Liver (tissue), 8 donors: ENCODE measurements at regions not wholly inside any gene's neighbourhood (a gene's known extent, or its start where the extent isn't known, plus 50 kb on each side); places are given as distances from the start of the nearest gene placed in this dataset.

Experiments
- DNase-seq: peaks from one replicate; pipeline ENCODE4 v3.0.0-alpha.2; 2017; ENCODE audit warnings: low spot score
- H3K27ac ChIP-seq, 2 donors: one replicate each; pipeline ENCODE4 v1.7.0; 2013; ENCODE audit warnings: inconsistent platforms in 2 of 2, low read length in 2 of 2, control low read depth in 1 of 2, low read depth in 1 of 2, mild to moderate bottlenecking in 1 of 2
- H3K27me3 ChIP-seq, 4 donors: one replicate each; pipeline versions ENCODE4 v1.6.1 to v1.7.0; 2013; ENCODE audit warnings: low read length in 3 of 4, inconsistent platforms in 1 of 4, mild to moderate bottlenecking in 1 of 4, moderate library complexity in 1 of 4; ENCODE audit not compliant: control insufficient read depth in 4 of 4, insufficient read depth in 4 of 4
- H3K36me3 ChIP-seq, 4 donors: one replicate each; pipeline versions ENCODE4 v1.6.1 to v1.7.0; 2013; ENCODE audit warnings: low read length in 3 of 4, mild to moderate bottlenecking in 3 of 4, low read depth in 1 of 4, moderate library complexity in 1 of 4; ENCODE audit not compliant: control insufficient read depth in 4 of 4, insufficient read depth in 3 of 4
- H3K4me1 ChIP-seq, 4 donors: one replicate each; pipeline versions ENCODE4 v1.6.1 to v1.7.0; 2013; ENCODE audit warnings: low read length in 3 of 4, mild to moderate bottlenecking in 3 of 4, moderate library complexity in 1 of 4; ENCODE audit not compliant: control insufficient read depth in 4 of 4, insufficient read depth in 4 of 4
- H3K4me3 ChIP-seq, 3 donors: one replicate each; pipeline versions ENCODE4 v1.6.1 to v1.7.0; 2013; ENCODE audit warnings: low read length in 3 of 3, control low read depth in 1 of 3, low read depth in 1 of 3, mild to moderate bottlenecking in 1 of 3
- H3K9ac ChIP-seq, 2 donors: one replicate each; pipeline ENCODE4 v1.7.0; 2013; ENCODE audit warnings: low read length in 2 of 2, mild to moderate bottlenecking in 2 of 2, moderate library complexity in 2 of 2, control low read depth in 1 of 2, low read depth in 1 of 2
- H3K9me3 ChIP-seq, 4 donors: one replicate each; pipeline versions ENCODE4 v1.6.1 to v1.7.0; 2013; ENCODE audit warnings: low read length in 3 of 4; ENCODE audit not compliant: control insufficient read depth in 4 of 4
- ATF3 ChIP-seq: IDR thresholded peaks from 2 replicates; pipeline ENCODE4 v1.6.1; 2016; ENCODE audit warnings: antibody characterized with exemption
- CTCF ChIP-seq: fragments of 150-350 bp; IDR thresholded peaks from 2 replicates; pipeline ENCODE4 v1.5.1; 2017; ENCODE audit warnings: improper control_type of control experiment, low read depth, low read length; ENCODE audit not compliant: missing input control
- EGR1 ChIP-seq, 2 donors: IDR thresholded peaks; 2 replicates each; pipeline ENCODE4 v1.6.1; 2016 to 2018; ENCODE audit warnings: antibody characterized with exemption in 2 of 2, low read depth in 2 of 2
- FOXA1 ChIP-seq: IDR thresholded peaks from 2 replicates; pipeline ENCODE4 v1.6.1; 2016; ENCODE audit warnings: antibody characterized with exemption
- FOXA2 ChIP-seq: IDR thresholded peaks from 2 replicates; pipeline ENCODE4 v1.6.1; 2016; ENCODE audit warnings: antibody characterized with exemption
- GABPA ChIP-seq, 2 donors: IDR thresholded peaks in 1 of 2; conservative IDR thresholded peaks in 1 of 2; 2 replicates each; pipeline ENCODE4 v1.6.1; 2016; ENCODE audit warnings: antibody characterized with exemption in 2 of 2, mild to moderate bottlenecking in 1 of 2, moderate library complexity in 1 of 2
- HNF4A ChIP-seq, 2 donors: conservative IDR thresholded peaks; 2 replicates each; pipeline ENCODE4 v1.6.1; 2016; ENCODE audit warnings: antibody characterized with exemption in 2 of 2, mild to moderate bottlenecking in 2 of 2
- HNF4G ChIP-seq: IDR thresholded peaks from 2 replicates; pipeline ENCODE4 v1.6.1; 2016; ENCODE audit warnings: antibody characterized with exemption
- JUND ChIP-seq, 2 donors: IDR thresholded peaks; 2 replicates each; pipeline ENCODE4 v1.6.1; 2016; ENCODE audit warnings: antibody characterized with exemption in 2 of 2
- MAX ChIP-seq: IDR thresholded peaks from 2 replicates; pipeline ENCODE4 v1.6.1; 2016; ENCODE audit warnings: antibody characterized with exemption
- NR2F2 ChIP-seq: IDR thresholded peaks from 2 replicates; pipeline ENCODE4 v1.6.1; 2016; ENCODE audit warnings: antibody characterized with exemption
- RAD21 ChIP-seq, 2 donors: IDR thresholded peaks; 2 replicates each; pipeline ENCODE4 v1.6.1; 2016; ENCODE audit warnings: antibody characterized with exemption in 2 of 2, mild to moderate bottlenecking in 2 of 2
- REST ChIP-seq: IDR thresholded peaks from 2 replicates; pipeline ENCODE4 v1.6.1; 2016; ENCODE audit warnings: antibody characterized with exemption, mild to moderate bottlenecking
- RXRA ChIP-seq, 2 donors: IDR thresholded peaks; 2 replicates each; pipeline ENCODE4 v1.6.1; 2017 to 2018; ENCODE audit warnings: antibody characterized with exemption in 2 of 2, mild to moderate bottlenecking in 1 of 2
- SP1 ChIP-seq: IDR thresholded peaks from 2 replicates; pipeline ENCODE4 v1.6.1; 2018; ENCODE audit warnings: antibody characterized with exemption, mild to moderate bottlenecking
- TAF1 ChIP-seq: conservative IDR thresholded peaks from 2 replicates; pipeline ENCODE4 v1.6.1; 2016; ENCODE audit warnings: antibody characterized with exemption, mild to moderate bottlenecking
- YY1 ChIP-seq: IDR thresholded peaks from 2 replicates; pipeline ENCODE4 v1.6.1; 2016; ENCODE audit warnings: antibody characterized with exemption, mild to moderate bottlenecking
- ZBTB33 ChIP-seq: IDR thresholded peaks from 2 replicates; pipeline ENCODE4 v1.6.1; 2016; ENCODE audit warnings: antibody characterized with exemption
- WGBS: extraction: QIAGEN DNeasy Blood & Tissue Kit; methylation state at CpG from one replicate; pipeline ENCODE4 v1.1.7; 2013; 5-methylcytosine and 5-hydroxymethylcytosine counted together
- donor health status: healthy.
- donor health status: healthy.
- donor health status: healthy.
- donor health status: healthy.
- donor health status: healthy.

- H3K27ac ChIP-seq, result no peak overlapping the region
- no peak for TF ChIP-seq GABPA (IDR thresholded peaks at IDR 0.05 in 1 of 2, conservative IDR thresholded peaks at IDR 0.05 in 1 of 2)
- no peak for TF ChIP-seq RAD21 (IDR thresholded peaks at IDR 0.05)
- TF ChIP-seq REST, result no peak
- TF ChIP-seq EGR1 (IDR thresholded peaks at IDR 0.05; ENCODE audit: low read depth in 2 of 2), result no peak
- TF ChIP-seq SP1, result no peak
- TF ChIP-seq FOXA2, result no peak
- TF ChIP-seq TAF1, result no peak
- no peak for TF ChIP-seq MAX
- no peak for TF ChIP-seq HNF4A (conservative IDR thresholded peaks at IDR 0.05)
- TF ChIP-seq ZBTB33, result no peak
- no peak for TF ChIP-seq HNF4G
- TF ChIP-seq ATF3, result no peak
- no peak for TF ChIP-seq JUND (IDR thresholded peaks at IDR 0.05)
- TF ChIP-seq NR2F2, result no peak
- no peak for TF ChIP-seq CTCF
- TF ChIP-seq FOXA1, result no peak
- no peak for TF ChIP-seq RXRA (IDR thresholded peaks at IDR 0.05)
- H3K27me3 ChIP-seq, result peaks cover 0 to 3% (median 1%) of the 10 kb centered on the region in 4 donors
- no peak overlapping the region for H3K9ac ChIP-seq
- no peak overlapping the region for H3K4me3 ChIP-seq
- no peak for DNase-seq
- 46% methylated on average over 3 of the region's 3 CpGs for WGBS
- no peaks in the 10 kb centered on the region for H3K4me1 ChIP-seq
- H3K9me3 ChIP-seq, result no peaks in the 10 kb centered on the region
- H3K36me3 ChIP-seq, result no peaks in the 10 kb centered on the region
Measured at GRCh38 chr12:127300753-127301152, 966.2 kb upstream of the TMEM132C start.

GRCh38 chr12:127301876-127302275, 965.1 kb upstream of the TMEM132C start:
- Histone ChIP-seq H3K27ac (no peak overlapping the region), H3K36me3 (no peaks in the 10 kb centered on the region), H3K9me3 (no peaks in the 10 kb centered on the region), H3K27me3 (peaks cover 0 to 3% (median 2%) of the 10 kb centered on the region in 4 donors), H3K4me3 (no peak overlapping the region), H3K4me1 (no peaks in the 10 kb centered on the region), H3K9ac (no peak overlapping the region)
- WGBS, result 60% methylated on average over 1 of the region's 1 CpG
- DNase-seq, result no peak
- no peak for TF ChIP-seq YY1
- no peak for TF ChIP-seq ATF3
- TF ChIP-seq FOXA2, result no peak
- no peak for TF ChIP-seq RAD21 (IDR thresholded peaks at IDR 0.05)
- TF ChIP-seq ZBTB33, result no peak
- no peak for TF ChIP-seq RXRA (IDR thresholded peaks at IDR 0.05)
- TF ChIP-seq MAX, result no peak
- no peak for TF ChIP-seq JUND (IDR thresholded peaks at IDR 0.05)
- TF ChIP-seq TAF1, result no peak
- no peak for TF ChIP-seq SP1
- TF ChIP-seq HNF4A (conservative IDR thresholded peaks at IDR 0.05), result no peak
- TF ChIP-seq EGR1 (IDR thresholded peaks at IDR 0.05; ENCODE audit: low read depth in 2 of 2), result no peak
- TF ChIP-seq HNF4G, result no peak
- no peak for TF ChIP-seq NR2F2
- TF ChIP-seq CTCF, result no peak
- no peak for TF ChIP-seq FOXA1
